Ishikawa (cell line): ENCODE measurements at regions not wholly inside any gene's neighbourhood (a gene's known extent, or its start where the extent isn't known, plus 50 kb on each side); places are given as distances from the start of the nearest gene placed in this dataset.

ENCODE experiments used
- CEBPB ChIP-seq: IDR thresholded peaks from 2 replicates; pipeline ENCODE4 v1.6.1; 2012
- CREB1 ChIP-seq: IDR thresholded peaks from 2 replicates; pipeline ENCODE4 v1.6.1; 2012; ENCODE audit warnings: low read depth
- RAD21 ChIP-seq: IDR thresholded peaks from 2 replicates; pipeline ENCODE4 v1.6.1; 2012; ENCODE audit warnings: low read depth
- TAF1 ChIP-seq: IDR thresholded peaks from 2 replicates; pipeline ENCODE4 v1.6.1; 2012; ENCODE audit warnings: low read depth, mild to moderate bottlenecking
- TCF12 ChIP-seq: IDR thresholded peaks from 2 replicates; pipeline ENCODE4 v1.6.1; 2012; ENCODE audit warnings: low read depth
- YY1 ChIP-seq: IDR thresholded peaks from 2 replicates; pipeline ENCODE4 v1.6.1; 2012; ENCODE audit warnings: low read depth
- ZBTB7A ChIP-seq: IDR thresholded peaks from 2 replicates; pipeline ENCODE4 v1.6.1; 2012; ENCODE audit warnings: low read depth
- TF ChIP-seq, protein P1 (sequence below): IDR thresholded peaks from 2 replicates; pipeline ENCODE4 v1.6.1; 2012

- TF ChIP-seq CREB1 (no peak), CEBPB (no peak), RAD21 (no peak), TAF1 (no peak), ZBTB7A (no peak), TCF12 (no peak), YY1 (no peak)
- TF ChIP-seq, protein P1, sequence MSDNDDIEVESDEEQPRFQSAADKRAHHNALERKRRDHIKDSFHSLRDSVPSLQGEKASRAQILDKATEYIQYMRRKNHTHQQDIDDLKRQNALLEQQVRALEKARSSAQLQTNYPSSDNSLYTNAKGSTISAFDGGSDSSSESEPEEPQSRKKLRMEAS, result peak; percentile 98
Observed at GRCh38 chr2:131682122-131682944, 154.6 kb downstream of the CCDC74A start.
